ENCODE measurements at regions not wholly inside any gene's neighbourhood (a gene's known extent, or its start where the extent isn't known, plus 50 kb on each side); places are given as distances from the start of the nearest gene placed in this dataset.

DNA sequence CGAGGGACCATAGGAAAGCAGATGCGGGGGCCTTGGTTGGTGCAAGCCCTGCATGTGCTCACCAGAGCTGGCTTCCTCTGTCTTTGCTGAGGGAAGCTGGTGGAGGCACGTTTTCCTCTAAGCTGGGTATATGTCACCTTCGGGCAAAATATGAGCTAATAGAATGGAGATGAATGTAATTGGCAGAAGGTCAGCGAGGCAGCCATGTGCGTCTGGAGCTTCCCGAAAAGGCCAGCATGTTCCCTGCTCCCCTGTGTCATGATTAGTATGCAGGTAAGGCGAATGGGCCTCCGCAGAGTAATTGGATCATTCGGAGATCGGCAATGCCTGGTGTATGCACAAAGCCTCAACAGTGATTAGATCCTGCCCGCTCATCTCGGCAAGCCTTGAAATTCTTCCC is 806.2 kb upstream of the EEF2KMT start:
- in situ Hi-C loops (cut with MboI; ENCODE audit: low sequenced_read_pairs) (no loop called here), dilution Hi-C loops (cut with HindIII; ENCODE audit: low sequenced_read_pairs, unreplicated experiment) (no loop called here), intact Hi-C loops (cut with micrococcal nuclease) (no loop called here)
- ATAC-seq (ENCODE audit: low read depth) (no peak), DNase-seq (no peak)
- no peak overlapping the region for H3K18ac ChIP-seq (ENCODE audit: low read depth, low read length)
- H3K27ac ChIP-seq (ENCODE audit: insufficient read depth, low read length): no peak overlapping the region
- no peak overlapping the region for H2BK120ac ChIP-seq (ENCODE audit: low read depth, low read length)
- no peak overlapping the region for H3K9ac ChIP-seq (ENCODE audit: low read depth, low read length)
- H2AK5ac ChIP-seq (ENCODE audit: low read depth, low read length): no peak overlapping the region
- no peaks in the 10 kb centered on the region for H4K20me1 ChIP-seq (ENCODE audit: insufficient read depth, low read length)
- H3K36me3 ChIP-seq (ENCODE audit: control insufficient read depth, insufficient read depth, low read length): no peaks in the 10 kb centered on the region
- TF ChIP-seq BHLHE40 (IDR thresholded peaks at IDR 0.05; ENCODE audit: low read depth, low read length): no peak
- TF ChIP-seq FOS (IDR thresholded peaks at IDR 0.05; ENCODE audit: low read depth, low read length): no peak
- no peak for TF ChIP-seq MAZ (IDR thresholded peaks at IDR 0.05; ENCODE audit: borderline replicate concordance, low read depth, low read length)
- no peak for TF ChIP-seq MAFK (IDR thresholded peaks at IDR 0.05; ENCODE audit: low read depth, low read length)
- no peak for TF ChIP-seq CEBPB (IDR thresholded peaks at IDR 0.05; ENCODE audit: low read depth, low read length)
- TF ChIP-seq, protein P1, sequence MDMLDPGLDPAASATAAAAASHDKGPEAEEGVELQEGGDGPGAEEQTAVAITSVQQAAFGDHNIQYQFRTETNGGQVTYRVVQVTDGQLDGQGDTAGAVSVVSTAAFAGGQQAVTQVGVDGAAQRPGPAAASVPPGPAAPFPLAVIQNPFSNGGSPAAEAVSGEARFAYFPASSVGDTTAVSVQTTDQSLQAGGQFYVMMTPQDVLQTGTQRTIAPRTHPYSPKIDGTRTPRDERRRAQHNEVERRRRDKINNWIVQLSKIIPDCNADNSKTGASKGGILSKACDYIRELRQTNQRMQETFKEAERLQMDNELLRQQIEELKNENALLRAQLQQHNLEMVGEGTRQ (IDR thresholded peaks at IDR 0.05; ENCODE audit: low read depth, low read length): no peak
- TF ChIP-seq NFE2L2 (IDR thresholded peaks at IDR 0.05; ENCODE audit: low read depth, low read length): no peak
- TF ChIP-seq SMC3 (IDR thresholded peaks at IDR 0.05; ENCODE audit: low read depth, low read length): no peak
- TF ChIP-seq POLR2A (IDR thresholded peaks at IDR 0.05; ENCODE audit: low read depth, low read length): no peak
- TF ChIP-seq ELK1 (IDR thresholded peaks at IDR 0.05; ENCODE audit: borderline replicate concordance, low read depth, low read length): no peak
- no peak overlapping the region for H3K4me3 ChIP-seq (ENCODE audit: insufficient read depth, low read depth, low read length)
- no peak overlapping the region for H3K14ac ChIP-seq (replicated peaks; ENCODE audit: low read depth, low read length)
- no peak overlapping the region for H2AK9ac ChIP-seq (replicated peaks; ENCODE audit: low read depth, low read length, poor library complexity)
- peaks cover 27% of the 10 kb centered on the region for H3K9me3 ChIP-seq (ENCODE audit: control insufficient read depth, insufficient read depth, low read length)
- no peaks in the 10 kb centered on the region for H3K4me1 ChIP-seq (ENCODE audit: control insufficient read depth, insufficient read depth, low read length)
- H2BK20ac ChIP-seq (ENCODE audit: low read depth, low read length): no peak overlapping the region
- 53% methylated on average over 3 of the region's 13 CpGs; no CpG with 5 or more reads in 1 of the 2 experiments for whole genome bisulfite sequencing, 2 experiments (ENCODE audit: extremely low coverage in 2 of 2, insufficient read length in 1 of 2)
- H4K91ac ChIP-seq (ENCODE audit: insufficient read depth, low read depth, low read length): no peak overlapping the region
- H3K23ac ChIP-seq (ENCODE audit: low read depth, low read length): no peak overlapping the region
- H3K4ac ChIP-seq (ENCODE audit: low read depth, low read length): no peak overlapping the region
- H3K79me1 ChIP-seq (ENCODE audit: low read depth in 1 of 2, low read length in 2 of 2): no peaks in the 10 kb centered on the region
- no peaks in the 10 kb centered on the region for H3K9me1 ChIP-seq (ENCODE audit: insufficient read depth, low read length)
- no peak overlapping the region for H4K5ac ChIP-seq (ENCODE audit: low read depth, low read length)
- H2BK15ac ChIP-seq (ENCODE audit: low read depth, low read length): no peak overlapping the region
- no peak overlapping the region for H2AFZ ChIP-seq (replicated peaks; ENCODE audit: low read length, poor library complexity)
- CTCF ChIA-PET: no interaction called here
- no peak overlapping the region for H3K56ac ChIP-seq (ENCODE audit: extremely low read depth, insufficient read depth, low read length)
- BruUV-seq (replicated peaks): no TSS peak
- no peak overlapping the region for H4K8ac ChIP-seq (ENCODE audit: low read depth in 2 of 2, low read length in 2 of 2)
- POLR2A ChIA-PET (ENCODE audit: unreplicated experiment): no interaction called here
- H2BK5ac ChIP-seq (ENCODE audit: low read depth, low read length, poor library complexity, severe bottlenecking): no peak overlapping the region
- no peak overlapping the region for H3K4me2 ChIP-seq (ENCODE audit: low read depth, low read length)
- H3K27me3 ChIP-seq (ENCODE audit: control insufficient read depth, insufficient read depth, low read length): no peaks in the 10 kb centered on the region
